ENCODE measurements at regions not wholly inside any gene's neighbourhood (a gene's known extent, or its start where the extent isn't known, plus 50 kb on each side); places are given as distances from the start of the nearest gene placed in this dataset.

GRCh38 chr16:73389085-73389484 is 341.2 kb upstream of the ZFHX3 start:
- H3K4me3 ChIP-seq (ENCODE audit: low read depth, low read length) = no peak overlapping the region

- no peak overlapping the region for H3K4me3 ChIP-seq (ENCODE audit: low read depth, low read length)
Observed at GRCh38 chr16:73387979-73388378, 340.1 kb upstream of the ZFHX3 start.

- no peak overlapping the region for H3K4me3 ChIP-seq (ENCODE audit: low read depth, low read length)
Observed at GRCh38 chr16:73385696-73386095, 337.8 kb upstream of the ZFHX3 start.

DNA sequence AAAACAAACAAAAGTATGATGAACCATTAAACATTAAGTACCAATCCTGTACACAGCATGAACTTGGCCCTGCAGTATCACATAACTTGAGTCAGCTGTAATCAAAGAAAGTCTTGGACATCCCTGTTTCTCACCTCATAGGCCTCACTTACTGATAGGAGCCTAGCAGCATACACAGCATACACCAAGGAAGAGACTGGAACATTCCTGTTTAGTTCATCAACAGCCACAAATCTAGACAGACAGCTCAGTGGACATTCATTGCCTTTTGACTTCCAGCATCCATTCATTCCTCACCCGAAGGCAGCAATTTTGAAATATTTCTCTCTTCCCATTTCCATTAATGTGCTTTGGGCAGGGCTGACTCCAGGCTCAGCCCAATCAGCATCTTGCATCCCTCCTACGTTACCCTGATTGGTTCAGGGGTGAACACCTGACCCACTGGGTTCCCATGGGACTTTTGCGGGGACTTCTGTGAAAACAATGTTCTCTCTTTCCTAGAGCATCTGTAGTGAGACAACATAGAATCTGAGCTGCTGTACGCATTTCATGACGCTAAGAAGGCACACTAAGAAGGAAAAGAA is 336.7 kb upstream of the ZFHX3 start:
- H3K4me3 ChIP-seq (ENCODE audit: low read depth, low read length) = no peak overlapping the region

DNA sequence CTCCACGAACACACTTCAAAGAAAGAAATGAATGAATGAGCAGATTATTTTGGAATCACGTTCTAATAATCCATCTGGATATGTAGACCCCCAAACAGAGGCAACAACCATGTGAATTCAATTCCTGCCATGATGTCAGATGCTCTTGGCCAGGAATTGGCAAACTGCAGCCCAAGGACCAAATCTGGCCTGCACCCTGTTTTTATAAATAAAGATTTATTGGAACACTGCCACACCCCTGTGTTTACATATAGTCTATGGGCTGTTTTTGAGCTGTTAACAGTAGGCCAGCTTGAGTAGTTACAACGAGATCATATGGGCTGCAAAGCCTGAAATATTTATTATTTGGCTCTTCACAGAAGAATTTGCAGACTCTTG is 336.0 kb upstream of the ZFHX3 start:
- no peak overlapping the region for H3K4me3 ChIP-seq (ENCODE audit: low read depth, low read length)

DNA sequence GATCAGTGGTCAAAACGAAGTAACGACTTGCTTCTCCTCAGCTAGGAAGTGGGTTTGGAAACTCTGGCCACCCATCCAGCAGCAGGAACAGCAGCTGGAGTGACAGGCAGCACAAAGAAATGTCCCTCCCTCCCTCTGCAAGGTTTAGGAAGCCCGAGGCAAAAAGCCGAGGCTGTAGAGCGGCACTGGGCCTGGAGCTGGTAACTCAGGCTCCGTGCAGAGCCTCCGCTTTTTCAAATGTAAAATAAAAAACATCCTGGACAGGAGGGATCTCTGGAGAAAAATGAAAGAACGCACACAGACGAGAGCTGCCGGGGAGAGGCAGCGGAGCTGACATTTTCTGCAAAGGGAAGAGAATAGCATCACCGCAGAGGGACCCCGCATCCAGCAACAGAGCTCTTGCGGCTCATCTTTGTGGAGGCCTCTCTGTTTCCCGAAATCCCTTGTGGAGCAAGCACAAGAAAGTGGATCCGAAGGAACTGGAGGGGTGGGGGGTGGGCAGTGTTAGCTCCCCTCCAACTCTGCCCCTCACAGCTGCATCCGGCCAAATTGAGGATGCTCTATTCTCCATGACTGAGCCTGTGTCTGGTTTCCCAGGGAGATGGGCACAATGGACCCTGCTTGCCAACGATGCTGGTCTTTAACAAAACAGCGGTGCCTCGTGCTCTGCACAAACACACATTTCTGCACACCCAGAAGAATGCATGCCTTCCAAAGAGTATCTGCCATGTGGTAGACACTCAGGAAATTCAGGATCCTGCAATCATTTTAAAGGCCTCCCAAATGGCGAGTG is 335.5 kb upstream of the ZFHX3 start:
- H3K4me3 ChIP-seq (ENCODE audit: low read depth, low read length) = no peak overlapping the region

DNA sequence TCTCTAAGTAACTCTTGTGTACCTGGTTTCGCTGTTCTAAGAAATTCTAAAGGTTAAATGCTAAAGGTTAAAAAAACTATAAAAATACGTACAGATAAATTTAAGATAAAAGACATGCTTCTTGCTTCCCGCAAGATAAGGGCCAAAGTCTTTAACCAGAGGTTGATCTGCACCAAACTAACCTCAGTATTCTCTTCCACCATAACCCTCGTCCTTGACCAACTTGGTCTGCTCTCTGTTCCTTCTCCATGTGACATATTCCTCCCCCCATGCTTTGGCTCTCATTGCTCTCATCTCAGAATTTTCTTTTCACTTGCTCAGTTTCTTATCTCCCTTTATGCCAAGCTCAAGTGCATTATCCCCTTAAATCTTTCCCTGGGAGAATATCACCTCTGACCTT is 330.5 kb upstream of the ZFHX3 start:
- no peak overlapping the region for H3K4me3 ChIP-seq (ENCODE audit: low read depth, low read length)

- no peak overlapping the region for H3K4me3 ChIP-seq (ENCODE audit: low read depth, low read length)
Observed at GRCh38 chr16:73371584-73372319, 323.8 kb upstream of the ZFHX3 start.

- no peak overlapping the region for H3K4me3 ChIP-seq (ENCODE audit: low read depth, low read length)
Observed at GRCh38 chr16:73369851-73370250, 321.9 kb upstream of the ZFHX3 start.

GRCh38 chr16:73368715-73369114 is 320.8 kb upstream of the ZFHX3 start:
- no peak overlapping the region for H3K4me3 ChIP-seq (ENCODE audit: low read depth, low read length)

DNA sequence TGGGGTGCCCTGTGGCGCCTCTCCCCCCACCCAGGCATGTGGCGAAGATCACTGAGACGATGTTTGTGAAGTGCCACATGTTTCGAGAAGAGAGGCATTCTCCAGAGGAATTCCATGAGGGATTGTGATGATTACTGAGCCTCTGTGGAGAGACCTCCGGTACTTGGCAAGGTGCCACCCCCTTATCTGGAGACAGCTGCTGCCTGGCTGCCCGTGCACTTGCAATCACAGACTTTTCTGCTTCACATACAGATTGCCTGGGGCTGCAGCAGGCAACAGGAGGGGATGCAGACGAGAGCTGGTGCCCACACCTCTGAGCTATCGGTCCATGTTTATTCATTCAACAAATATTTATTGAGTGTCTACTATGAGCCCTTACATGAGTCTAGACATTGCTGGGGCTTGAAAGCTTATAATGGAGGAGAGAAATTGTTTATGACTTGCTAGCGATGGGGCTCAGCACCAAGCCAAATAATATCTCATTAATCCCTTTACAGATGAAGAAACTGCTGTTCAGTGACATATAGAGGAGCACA is 317.2 kb upstream of the ZFHX3 start:
- no peak overlapping the region for H3K4me3 ChIP-seq (ENCODE audit: low read depth, low read length)

DNA sequence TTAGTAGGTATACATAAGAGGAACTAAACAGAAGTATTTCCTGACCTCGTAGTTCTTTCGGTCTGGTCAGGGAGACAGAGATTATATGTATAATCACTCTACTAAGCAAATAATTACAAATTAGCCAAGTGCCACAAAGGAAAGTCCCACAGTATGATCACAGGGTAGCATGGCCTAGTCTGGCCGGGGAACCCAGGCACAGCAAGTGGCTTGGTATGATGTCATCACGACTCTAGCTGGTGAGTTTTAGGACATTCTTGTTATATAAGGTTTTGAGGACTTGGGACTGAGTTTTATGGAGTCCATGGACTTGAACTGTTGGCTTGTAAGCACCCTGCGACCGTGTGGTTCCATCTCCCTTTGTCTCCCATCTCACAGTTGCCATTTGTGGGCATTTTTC is 316.5 kb upstream of the ZFHX3 start:
- no peak overlapping the region for H3K4me3 ChIP-seq (ENCODE audit: low read depth, low read length)

- no peak overlapping the region for H3K4me3 ChIP-seq (ENCODE audit: low read depth, low read length)
Observed at GRCh38 chr16:73361061-73361460, 313.1 kb upstream of the ZFHX3 start.

DNA sequence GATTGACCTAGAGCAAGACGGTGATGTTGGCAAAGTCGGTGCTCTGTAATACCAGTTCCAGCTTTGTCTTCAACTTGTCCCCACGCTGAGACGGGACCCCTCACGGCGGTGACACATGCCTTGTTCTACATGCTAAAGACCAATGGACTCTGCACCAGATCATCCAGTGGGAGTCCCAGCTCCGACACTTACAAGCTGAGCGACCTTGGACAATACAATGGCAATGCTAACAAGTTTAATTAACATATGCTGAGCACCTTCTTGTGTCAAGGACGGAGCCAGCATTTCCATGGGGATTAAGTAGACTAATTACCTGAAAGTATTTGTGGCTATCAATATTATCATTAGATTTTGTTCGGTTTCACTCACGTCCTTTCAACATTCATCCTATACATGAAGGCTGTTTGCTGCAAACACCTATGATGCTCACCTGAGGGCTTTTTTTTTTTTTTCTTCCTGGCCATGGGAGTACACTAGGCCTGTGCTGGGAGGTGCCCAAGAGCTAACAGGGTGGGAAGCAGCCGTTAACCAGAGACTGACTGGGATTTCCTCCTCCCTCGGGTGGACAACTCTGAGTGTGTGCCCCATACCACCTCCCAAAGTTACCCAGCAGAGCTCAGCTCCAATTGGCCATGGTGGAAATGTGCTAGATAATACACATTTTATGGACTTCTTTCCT is 308.6 kb upstream of the ZFHX3 start:
- no peak overlapping the region for H3K4me3 ChIP-seq (ENCODE audit: low read depth, low read length)

- no peak overlapping the region for H3K4me3 ChIP-seq (ENCODE audit: low read depth, low read length)
Observed at GRCh38 chr16:73355981-73356380, 308.1 kb upstream of the ZFHX3 start.

DNA sequence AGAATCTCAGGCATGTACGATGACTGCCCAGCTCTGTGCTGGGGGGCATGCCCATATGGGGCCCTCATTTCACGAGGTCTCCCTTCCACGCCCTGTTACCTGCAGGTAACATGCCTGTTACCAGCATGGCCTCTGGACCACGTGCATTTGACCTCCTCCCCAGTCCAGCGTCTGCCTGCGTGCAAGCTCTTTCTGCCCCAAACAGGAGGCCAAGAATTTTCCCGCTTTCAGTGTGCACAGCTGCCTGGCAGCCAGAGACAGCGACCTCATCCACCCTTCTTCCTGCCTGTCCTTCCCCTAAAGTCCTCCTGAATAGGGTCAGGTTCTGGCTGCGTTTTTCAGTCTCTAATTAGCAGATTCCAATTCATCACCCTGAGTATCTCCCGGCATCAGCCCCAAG is 306.5 kb upstream of the ZFHX3 start:
- H3K4me3 ChIP-seq (ENCODE audit: low read depth, low read length) = no peak overlapping the region

GRCh38 chr16:73350707-73351452 is 303.0 kb upstream of the ZFHX3 start:
- no peak overlapping the region for H3K4me3 ChIP-seq (ENCODE audit: low read depth, low read length)

DNA sequence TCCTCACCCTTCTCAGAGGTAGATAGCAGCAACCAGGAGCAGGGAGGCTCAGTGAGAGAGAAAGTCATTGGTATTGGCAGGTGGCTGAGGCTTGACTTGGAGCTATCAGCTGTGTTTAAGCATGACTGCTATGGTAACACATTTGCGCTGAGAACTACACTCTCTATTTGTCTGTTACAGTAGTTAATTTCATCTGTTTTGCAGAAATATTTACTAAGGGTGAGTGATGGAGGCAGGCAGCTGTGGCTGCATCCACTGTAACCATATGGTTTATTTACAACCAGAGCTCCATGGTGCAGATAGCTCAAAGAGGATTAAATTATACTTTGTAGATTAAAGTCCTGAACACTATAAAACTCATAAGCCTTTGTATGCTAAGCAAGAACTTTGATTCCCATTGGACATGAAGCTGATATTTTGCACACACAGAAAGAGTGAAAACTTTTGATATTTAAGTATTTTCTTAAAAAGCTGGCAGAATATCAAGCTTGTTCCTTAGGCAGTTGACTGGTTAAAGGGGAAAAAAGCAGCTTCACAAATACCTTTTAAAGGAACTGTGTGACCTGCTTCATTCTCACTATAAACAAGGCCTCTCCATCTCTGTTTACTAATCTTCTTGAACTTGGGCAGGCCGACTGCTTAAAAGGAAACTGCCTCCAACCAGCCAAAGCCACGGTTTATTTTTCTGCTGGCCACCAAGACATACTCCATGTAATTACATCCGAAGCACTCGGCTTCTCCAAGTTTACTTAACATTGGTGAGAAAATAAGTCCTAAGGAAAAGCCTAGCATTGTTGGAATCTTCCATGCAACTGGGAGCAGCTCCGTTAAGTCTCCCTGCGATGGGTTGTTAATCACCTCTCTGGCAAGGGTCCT is 299.8 kb upstream of the ZFHX3 start:
- H3K4me3 ChIP-seq (ENCODE audit: low read depth, low read length) = no peak overlapping the region

- no peak overlapping the region for H3K4me3 ChIP-seq (ENCODE audit: low read depth, low read length)
Observed at GRCh38 chr16:73339821-73340220, 291.9 kb upstream of the ZFHX3 start.
